GM23248 (cell line): ENCODE measurements at regions not wholly inside any gene's neighbourhood (a gene's known extent, or its start where the extent isn't known, plus 50 kb on each side); places are given as distances from the start of the nearest gene placed in this dataset.

Experiments used
- DNase-seq: peaks from one replicate; pipeline ENCODE4 v3.0.0-alpha.2; 2015
- H2AFZ ChIP-seq: fragments of 200-600 bp; sonication (generic); 2 replicates; pipeline ENCODE4 v1.6.1; 2016; ENCODE audit warnings: antibody characterized with exemption
- H3F3A ChIP-seq: fragments of 200-600 bp; sonication (generic); 2 replicates; pipeline ENCODE4 v1.6.1; 2016; ENCODE audit warnings: mild to moderate bottlenecking, antibody characterized with exemption, mixed run types; ENCODE audit not compliant: insufficient read depth
- H3K27ac ChIP-seq: fragments of 200-600 bp; sonication (generic); 2 replicates; pipeline ENCODE4 v1.5.1; 2016; ENCODE audit warnings: mild to moderate bottlenecking
- H3K27me3 ChIP-seq: fragments of 200-600 bp; sonication (generic); replicated peaks from 2 replicates; pipeline ENCODE4 v1.6.1; 2016; ENCODE audit warnings: mild to moderate bottlenecking; ENCODE audit not compliant: insufficient read depth
- H3K36me3 ChIP-seq: fragments of 200-600 bp; sonication (generic); 2 replicates; pipeline ENCODE4 v1.6.1; 2016; ENCODE audit warnings: low read depth, mild to moderate bottlenecking
- H3K4me1 ChIP-seq: fragments of 200-600 bp; sonication (generic); 2 replicates; pipeline ENCODE4 v1.6.1; 2016; ENCODE audit warnings: mild to moderate bottlenecking; ENCODE audit not compliant: insufficient read depth
- H3K4me2 ChIP-seq: fragments of 200-600 bp; sonication (generic); one replicate; pipeline ENCODE4 v1.6.1; 2016; ENCODE audit warnings: mild to moderate bottlenecking; ENCODE audit not compliant: unreplicated experiment
- H3K4me3 ChIP-seq: fragments of 200-600 bp; sonication (generic); 2 replicates; pipeline ENCODE4 v1.5.1; 2016; ENCODE audit warnings: mild to moderate bottlenecking
- H3K79me2 ChIP-seq: fragments of 200-600 bp; sonication (generic); 2 replicates; pipeline ENCODE4 v1.6.1; 2016; ENCODE audit warnings: mild to moderate bottlenecking; ENCODE audit not compliant: insufficient read depth
- H3K9ac ChIP-seq: fragments of 200-600 bp; sonication (generic); 2 replicates; pipeline ENCODE4 v1.6.1; 2016; ENCODE audit warnings: mild to moderate bottlenecking
- H3K9me2 ChIP-seq: fragments of 200-600 bp; sonication (generic); 2 replicates; pipeline ENCODE4 v1.6.1; 2016; ENCODE audit warnings: mixed run types, mild to moderate bottlenecking, moderate library complexity; ENCODE audit not compliant: insufficient read depth
- H3K9me3 ChIP-seq: fragments of 200-600 bp; sonication (generic); one replicate; pipeline ENCODE4 v1.6.1; 2017; ENCODE audit warnings: low read depth
- H4K20me1 ChIP-seq: fragments of 200-600 bp; sonication (generic); 2 replicates; pipeline ENCODE4 v1.6.0; 2016; ENCODE audit not compliant: insufficient read depth
- EZH2 ChIP-seq: fragments of 200-600 bp; sonication (generic); IDR thresholded peaks from 2 replicates; pipeline ENCODE4 v1.6.1; 2018; ENCODE audit warnings: antibody characterized with exemption, mild to moderate bottlenecking; ENCODE audit not compliant: insufficient read depth, poor library complexity, severe bottlenecking
- EZH2phosphoT487 ChIP-seq: fragments of 200-600 bp; sonication (generic); IDR thresholded peaks from 2 replicates; pipeline ENCODE4 v1.6.1; 2018; ENCODE audit warnings: antibody characterized with exemption, moderate library complexity, mild to moderate bottlenecking, low read depth; ENCODE audit not compliant: insufficient read depth
- WGBS, 2 experiments: methylation state at CpG; one replicate each; pipeline ENCODE4 v1.1.6; 2015 to 2017; ENCODE audit warnings: low lambda C conversion rate in 2 of 2, low coverage in 1 of 2; ENCODE audit errors: missing lambda C conversion rate in 2 of 2; 5-methylcytosine and 5-hydroxymethylcytosine counted together
- in situ Hi-C: fragments of 300-500 bp; cut with MboI; formaldehyde crosslinking; loops from 2 replicates; pipeline ENCODE4 v1.15.0; 2020

DNA sequence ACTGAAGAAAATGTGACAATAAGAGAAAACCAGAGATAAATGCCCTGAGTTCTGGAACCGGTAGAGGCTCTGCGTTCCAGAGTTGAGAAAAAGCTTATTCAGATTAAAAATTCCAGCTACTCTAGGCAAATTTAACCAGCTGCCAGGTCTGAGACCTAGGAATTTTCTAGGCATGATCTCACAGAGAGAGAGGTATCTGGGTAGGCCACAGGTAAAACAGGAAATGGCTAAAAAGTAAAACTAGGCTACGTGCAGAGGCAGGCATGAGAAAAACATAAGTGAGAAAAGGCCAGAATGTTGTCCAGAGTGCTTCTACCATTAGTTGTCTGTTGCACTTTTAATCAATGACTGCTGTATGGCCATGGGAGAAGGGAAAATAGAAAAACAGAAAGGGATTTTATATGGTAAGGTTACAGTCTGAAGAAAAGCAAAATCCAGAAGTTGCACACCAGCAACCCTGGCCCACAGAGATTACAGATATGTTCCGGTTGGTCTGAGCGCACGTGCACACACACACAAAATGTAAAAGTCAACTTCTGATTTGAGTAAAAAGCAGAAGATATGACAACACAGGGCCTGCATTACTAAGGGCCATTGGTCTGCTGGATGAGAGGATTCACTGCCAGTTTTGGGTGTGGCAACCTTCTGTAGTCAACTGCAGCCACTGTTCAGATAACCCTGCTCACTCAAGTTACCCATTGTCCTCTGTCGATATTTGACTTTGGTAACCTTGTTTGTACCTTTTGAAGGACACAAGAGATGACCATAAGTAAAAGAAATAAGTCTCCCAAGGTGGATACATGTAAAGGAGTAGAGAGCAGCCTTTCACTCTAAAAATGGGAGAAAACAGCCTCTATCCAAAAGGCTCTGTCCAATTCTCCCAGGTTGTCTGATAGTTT is 266.0 kb downstream of the DTWD2 start:
- Histone ChIP-seq H3K4me1 (no peaks in the 10 kb centered on the region), H4K20me1 (no peaks in the 10 kb centered on the region), H3K9me3 (no peaks in the 10 kb centered on the region), H2AFZ (no peak overlapping the region), H3K27ac (no peak overlapping the region), H3K4me2 (no peak overlapping the region), H3F3A (no peaks in the 10 kb centered on the region), H3K27me3 (no peaks in the 10 kb centered on the region), H3K79me2 (no peaks in the 10 kb centered on the region), H3K9me2 (no peaks in the 10 kb centered on the region), H3K4me3 (no peak overlapping the region), H3K9ac (no peak overlapping the region), H3K36me3 (no peaks in the 10 kb centered on the region)
- 57 to 59% methylated on average over 7 of the region's 7 CpGs for WGBS, 2 experiments
- no peak for TF ChIP-seq EZH2
- TF ChIP-seq EZH2phosphoT487: no peak
- in situ Hi-C loops: no loop called here
- DNase-seq: no peak

DNA sequence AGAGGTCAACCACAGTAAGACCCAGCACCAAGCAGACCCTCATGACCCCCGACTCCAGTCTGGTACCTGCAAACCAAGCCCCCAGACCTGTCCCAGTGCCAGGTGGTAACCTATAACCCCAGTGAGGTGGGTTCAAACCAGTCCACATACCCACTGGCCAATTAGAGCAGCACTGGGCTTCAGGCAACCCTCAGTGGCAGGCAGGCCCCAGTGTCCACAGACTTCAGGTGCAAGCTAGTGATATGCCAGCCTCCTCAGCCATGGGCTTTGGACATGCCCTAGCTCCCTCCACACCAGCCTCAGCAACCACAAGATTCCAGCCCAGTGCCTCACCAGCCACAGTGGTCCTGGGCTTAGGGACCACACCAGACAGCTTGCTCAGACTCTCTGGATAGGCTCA is 276.6 kb downstream of the DTWD2 start:
- Histone ChIP-seq H3K9me2 (no peaks in the 10 kb centered on the region), H3K9me3 (no peaks in the 10 kb centered on the region), H3K79me2 (no peaks in the 10 kb centered on the region), H3K36me3 (no peaks in the 10 kb centered on the region), H3K27me3 (no peaks in the 10 kb centered on the region), H4K20me1 (no peaks in the 10 kb centered on the region), H2AFZ (no peak overlapping the region), H3K4me3 (no peak overlapping the region), H3F3A (no peaks in the 10 kb centered on the region), H3K27ac (no peak overlapping the region), H3K9ac (no peak overlapping the region), H3K4me2 (no peak overlapping the region), H3K4me1 (no peaks in the 10 kb centered on the region)
- in situ Hi-C loops: no loop called here
- no peak for DNase-seq
- TF ChIP-seq EZH2phosphoT487: no peak
- TF ChIP-seq EZH2: no peak
- 36% methylated on average over 1 of the region's 1 CpG for WGBS, 2 experiments

DNA sequence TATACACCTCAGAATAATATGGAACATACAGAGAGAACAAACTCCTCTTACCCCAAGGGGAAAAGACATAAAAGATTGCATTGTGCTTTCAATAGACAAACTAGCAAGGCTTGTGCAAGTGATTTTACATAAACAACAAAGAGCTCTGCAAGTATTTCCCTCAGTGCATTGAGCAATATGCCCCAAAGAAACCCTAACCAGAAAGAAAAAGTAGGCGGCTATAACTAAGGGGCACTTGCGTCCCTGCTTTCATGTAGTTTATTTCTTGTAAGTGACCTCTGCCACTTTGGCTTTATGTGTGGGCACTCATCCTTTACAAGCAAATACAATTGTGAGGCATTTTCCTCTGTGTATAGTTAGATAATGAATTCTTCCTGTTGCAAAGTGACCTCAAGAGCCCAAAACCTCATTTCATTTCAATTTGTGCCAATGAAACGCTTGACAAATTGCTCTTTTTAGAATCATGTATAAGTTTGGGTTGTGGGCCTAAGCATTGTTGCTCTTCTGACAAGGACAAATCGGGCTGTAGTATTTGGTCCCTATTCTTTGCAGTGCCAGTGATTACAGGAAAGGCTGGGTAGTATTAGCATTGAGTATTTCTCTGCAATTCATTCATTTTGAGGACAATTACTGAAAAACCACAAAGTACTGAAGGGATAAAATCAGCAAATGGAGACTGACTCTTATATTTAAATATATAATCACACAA is 282.2 kb downstream of the DTWD2 start:
- WGBS, 2 experiments: 55 to 57% methylated on average over 4 of the region's 4 CpGs
- H3K9me2 ChIP-seq: no peaks in the 10 kb centered on the region
- no peak overlapping the region for H3K27ac ChIP-seq
- H3K36me3 ChIP-seq: no peaks in the 10 kb centered on the region
- H3K79me2 ChIP-seq: no peaks in the 10 kb centered on the region
- TF ChIP-seq EZH2phosphoT487 (no peak), EZH2 (no peak)
- H3K4me3 ChIP-seq: no peak overlapping the region
- in situ Hi-C loops: no loop called here
- no peak overlapping the region for H3K9ac ChIP-seq
- no peaks in the 10 kb centered on the region for H3F3A ChIP-seq
- H3K4me2 ChIP-seq: no peak overlapping the region
- H3K4me1 ChIP-seq: no peaks in the 10 kb centered on the region
- no peaks in the 10 kb centered on the region for H3K9me3 ChIP-seq
- no peak for DNase-seq
- no peaks in the 10 kb centered on the region for H3K27me3 ChIP-seq
- no peaks in the 10 kb centered on the region for H4K20me1 ChIP-seq
- no peak overlapping the region for H2AFZ ChIP-seq

DNA sequence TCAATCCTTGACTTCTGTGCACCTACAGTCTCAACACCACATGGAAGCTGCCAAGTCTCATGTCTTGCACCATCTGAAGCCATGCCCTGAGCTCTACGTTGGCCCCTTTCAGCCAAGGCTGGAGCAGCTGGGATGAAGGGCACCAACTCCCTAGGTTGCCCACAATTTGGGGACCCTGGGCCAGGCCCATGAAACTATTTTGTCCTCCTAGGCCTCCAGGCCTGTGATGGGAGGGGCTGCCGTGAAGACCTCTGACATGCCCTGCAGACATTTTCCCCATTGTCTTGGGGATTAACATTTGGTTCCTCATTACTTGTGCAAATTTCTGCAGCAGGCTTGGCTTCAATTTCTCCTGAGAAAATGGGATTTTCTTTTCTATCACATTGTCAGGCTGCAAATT is 285.1 kb downstream of the DTWD2 start:
- no peaks in the 10 kb centered on the region for H3K9me3 ChIP-seq
- no peaks in the 10 kb centered on the region for H3K9me2 ChIP-seq
- H3K27me3 ChIP-seq: no peaks in the 10 kb centered on the region
- in situ Hi-C loops: no loop called here
- no peaks in the 10 kb centered on the region for H3K36me3 ChIP-seq
- no peak for TF ChIP-seq EZH2
- no peak for TF ChIP-seq EZH2phosphoT487
- no peaks in the 10 kb centered on the region for H4K20me1 ChIP-seq
- WGBS, 2 experiments: 33 to 50% methylated on average over 2 of the region's 2 CpGs
- no peak overlapping the region for H3K9ac ChIP-seq
- no peak overlapping the region for H3K4me2 ChIP-seq
- H3K4me3 ChIP-seq: no peak overlapping the region
- no peaks in the 10 kb centered on the region for H3K79me2 ChIP-seq
- no peak overlapping the region for H3K27ac ChIP-seq
- H2AFZ ChIP-seq: no peak overlapping the region
- H3K4me1 ChIP-seq: no peaks in the 10 kb centered on the region
- no peak for DNase-seq
- H3F3A ChIP-seq: no peaks in the 10 kb centered on the region
